NCI-H748 (cell line): ENCODE measurements at regions not wholly inside any gene's neighbourhood (a gene's known extent, or its start where the extent isn't known, plus 50 kb on each side); places are given as distances from the start of the nearest gene placed in this dataset.
"Not testable (repeated sequence)": the region's sequence is repeated elsewhere in the genome, so short reads cannot be mapped to it uniquely, and the experiment has no call there.

ENCODE experiments used
- DNase-seq: peaks from one replicate; lab custom pipeline; 2025; ENCODE audit not compliant: unreplicated experiment; lab: John Stamatoyannopoulos, UW

- not testable (repeated sequence) for DNase-seq
These were observed 271.1 kb downstream of the VRK1 start for GRCh38 chr14:97068293-97068692.

GRCh38 chr14:97070259-97070658 lies 273.1 kb downstream of the VRK1 start:
- DNase-seq, result no peak

DNA sequence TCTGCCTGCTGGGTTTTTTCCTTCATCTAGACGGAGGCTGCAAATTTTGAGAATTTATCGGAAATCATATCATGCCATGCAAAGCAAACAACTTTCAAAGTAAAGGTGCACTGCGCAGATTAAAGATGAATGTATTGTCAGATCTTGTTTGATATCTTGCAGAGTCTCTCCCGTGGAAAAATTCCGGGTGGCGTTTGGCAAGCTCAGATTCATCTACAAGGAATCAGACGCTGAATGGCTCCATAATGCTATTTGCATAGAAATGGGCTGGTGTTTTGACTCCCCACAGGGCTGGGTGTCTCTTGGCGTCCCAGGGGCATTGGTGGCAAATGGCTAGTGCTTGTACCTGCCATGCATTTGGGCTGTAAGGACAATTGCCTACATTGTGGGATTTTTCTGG lies 274.0 kb downstream of the VRK1 start:
- DNase-seq, result no peak

GRCh38 chr14:97073622-97074021 lies 276.4 kb downstream of the VRK1 start:
- DNase-seq, result no peak

GRCh38 chr14:97074456-97074855 lies 277.3 kb downstream of the VRK1 start:
- DNase-seq, result no peak

DNA sequence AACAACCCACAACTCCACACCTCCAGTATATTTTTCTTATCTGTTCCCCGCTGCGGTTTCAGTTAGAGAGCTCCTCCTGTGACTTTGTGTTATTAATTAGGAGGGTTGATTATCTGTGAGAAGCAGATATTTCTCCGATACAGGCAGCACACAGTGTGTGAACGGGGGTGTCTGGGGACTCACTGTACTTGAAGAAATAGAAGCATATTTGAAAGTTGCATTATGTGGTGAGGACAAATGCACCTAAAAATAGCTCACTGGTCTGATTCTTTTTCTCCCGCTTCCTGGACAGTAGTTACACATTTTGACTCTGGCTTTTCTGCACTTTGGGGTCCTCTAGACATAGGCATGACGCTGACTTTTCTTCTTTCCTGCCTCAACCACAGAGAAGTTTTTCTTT lies 277.7 kb downstream of the VRK1 start:
- DNase-seq, result no peak

DNA sequence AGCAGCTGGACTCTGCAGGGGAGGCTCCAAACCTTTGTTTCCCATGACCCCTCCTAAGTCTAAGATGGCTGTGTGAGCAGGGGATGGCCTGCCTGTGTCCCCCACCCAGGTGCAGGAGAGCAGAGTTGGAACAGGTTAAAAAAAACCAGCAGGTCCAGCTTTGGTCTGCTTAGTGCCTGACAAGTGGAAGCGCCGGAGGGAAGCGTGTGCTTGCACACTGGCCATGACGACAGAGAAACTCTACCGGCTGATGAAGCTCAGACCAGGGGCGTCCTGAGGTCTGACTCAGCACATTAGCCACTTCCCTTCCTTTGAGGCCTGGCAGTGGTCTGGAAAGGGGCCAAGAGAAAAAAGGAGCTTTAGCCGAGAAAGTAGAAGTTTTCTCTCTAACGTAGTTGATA lies 280.1 kb downstream of the VRK1 start:
- DNase-seq, result peak; percentile 34

DNA sequence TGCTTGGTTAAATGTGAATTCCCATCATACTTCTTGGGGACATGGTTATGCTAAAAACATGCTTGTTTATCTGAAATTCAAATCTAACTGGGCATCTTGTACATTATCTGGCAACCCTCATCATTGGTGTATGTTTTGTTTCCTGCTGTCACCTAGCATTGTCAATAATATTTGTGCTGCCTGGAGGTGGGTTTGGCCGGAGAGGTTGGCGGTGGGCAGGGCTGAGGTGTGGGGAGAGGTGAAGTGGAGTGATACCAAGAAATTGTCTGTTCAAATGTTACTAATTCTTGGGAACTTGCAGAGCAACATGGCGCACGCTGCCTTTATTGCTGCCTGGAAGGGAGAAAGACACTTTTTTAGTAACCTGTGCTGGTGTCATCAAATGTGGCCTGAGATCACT lies 280.5 kb downstream of the VRK1 start:
- no peak for DNase-seq

GRCh38 chr14:97080991-97081390 lies 283.8 kb downstream of the VRK1 start:
- no peak for DNase-seq

- DNase-seq, result peak; percentile 12
These were observed 298.1 kb downstream of the VRK1 start for GRCh38 chr14:97095269-97095668.

DNA sequence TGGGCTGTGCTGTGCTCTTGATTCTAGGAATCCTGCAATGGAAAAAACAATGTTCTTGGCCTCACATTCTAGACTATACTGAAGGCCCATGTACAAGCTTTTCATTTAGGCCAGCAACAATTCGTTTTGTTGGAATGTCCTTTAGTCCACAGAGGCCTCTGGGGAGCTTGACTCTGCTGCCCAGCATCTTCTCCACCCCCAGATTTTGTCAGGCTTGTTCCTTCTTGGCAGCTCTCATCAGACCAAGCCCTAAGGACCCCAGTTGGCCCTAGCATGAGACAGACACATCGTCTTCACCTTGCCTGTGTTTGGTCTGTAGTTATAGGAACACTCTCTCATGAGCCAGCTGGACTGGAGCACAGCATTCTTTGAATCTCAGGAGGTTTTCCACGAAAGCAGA lies 300.1 kb downstream of the VRK1 start:
- no peak for DNase-seq

DNA sequence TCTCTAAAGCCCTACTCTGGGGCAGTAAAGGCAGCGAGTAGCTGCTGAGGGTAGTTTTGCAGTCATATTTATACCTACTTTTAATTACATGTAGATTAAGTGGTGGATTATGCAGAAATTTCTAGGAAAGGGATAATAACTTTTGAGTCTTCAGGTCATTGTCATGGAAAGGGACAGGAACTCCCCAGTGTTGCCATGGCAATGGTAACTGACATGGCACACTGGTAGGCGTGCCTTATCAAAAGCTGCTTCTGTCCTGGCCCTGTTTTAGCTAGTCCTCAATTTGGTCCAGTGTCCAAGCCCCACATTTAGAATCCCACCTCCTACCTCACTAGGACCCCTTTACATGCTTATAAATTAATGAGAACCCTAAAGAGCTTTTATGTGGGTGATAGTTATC lies 303.1 kb downstream of the VRK1 start:
- DNase-seq, result peak; percentile 11

GRCh38 chr14:97101561-97101960 lies 304.4 kb downstream of the VRK1 start:
- DNase-seq, result no peak

GRCh38 chr14:97104029-97104428 lies 306.8 kb downstream of the VRK1 start:
- no peak for DNase-seq

- peak; percentile 63 for DNase-seq
These were observed 309.0 kb downstream of the VRK1 start for GRCh38 chr14:97106166-97106565.

DNA sequence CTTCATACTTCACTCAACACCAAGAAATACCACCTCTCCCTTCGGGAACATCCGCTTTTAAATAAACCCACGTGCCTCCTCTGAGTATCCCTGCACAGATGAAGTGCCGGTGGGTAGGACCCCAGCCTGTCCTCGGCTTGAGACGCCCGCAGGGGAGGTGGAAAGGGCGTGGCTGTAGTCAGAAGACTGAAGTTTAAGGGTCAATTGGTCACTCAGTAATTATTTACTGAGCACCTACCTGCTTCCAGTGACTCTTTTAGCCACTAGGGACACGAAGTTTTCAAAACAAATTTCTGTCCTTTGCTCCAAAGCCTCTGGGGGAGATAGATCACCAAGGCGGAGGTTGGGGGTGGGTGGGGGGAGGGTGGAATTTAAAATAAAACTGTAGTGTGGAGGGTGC lies 309.4 kb downstream of the VRK1 start:
- peak; percentile 63 for DNase-seq

DNA sequence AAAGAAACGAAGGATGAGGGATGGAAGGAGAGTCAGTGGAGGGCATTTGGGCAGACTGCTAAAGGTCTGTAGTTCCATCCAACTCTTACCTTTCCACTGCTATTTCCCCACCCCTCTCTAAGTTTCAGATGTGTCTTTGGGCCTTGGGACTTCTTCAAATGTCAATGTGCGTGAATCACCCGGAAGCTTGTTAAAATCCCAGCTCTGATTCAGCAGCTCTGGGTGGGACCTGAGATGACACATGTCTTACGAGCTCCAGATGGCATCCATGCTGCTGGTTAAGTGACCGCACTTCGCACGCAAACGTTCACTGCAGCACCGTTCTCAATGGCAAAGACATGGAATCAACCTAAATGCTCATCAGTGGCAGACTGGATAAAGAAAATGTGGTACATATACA lies 309.9 kb downstream of the VRK1 start:
- DNase-seq, result no peak

DNA sequence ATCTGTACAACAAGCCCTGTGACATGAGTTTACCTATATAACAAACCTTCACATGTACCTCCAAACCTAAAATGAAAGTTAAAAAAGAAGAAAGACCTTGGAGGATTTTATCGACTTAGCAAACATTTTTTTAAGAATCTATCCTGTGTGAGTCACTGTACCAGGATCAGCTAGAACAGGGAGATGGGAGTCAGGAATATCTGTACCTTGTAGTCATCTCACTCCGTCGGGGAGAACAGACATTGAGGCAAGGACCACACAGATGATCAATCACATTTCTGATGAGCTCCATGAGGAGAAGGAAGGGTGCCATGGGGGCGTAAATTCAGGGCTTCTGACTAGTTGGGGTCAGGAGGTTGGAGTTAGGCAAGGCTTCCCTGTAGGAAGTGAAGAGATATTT lies 310.6 kb downstream of the VRK1 start:
- no peak for DNase-seq

DNA sequence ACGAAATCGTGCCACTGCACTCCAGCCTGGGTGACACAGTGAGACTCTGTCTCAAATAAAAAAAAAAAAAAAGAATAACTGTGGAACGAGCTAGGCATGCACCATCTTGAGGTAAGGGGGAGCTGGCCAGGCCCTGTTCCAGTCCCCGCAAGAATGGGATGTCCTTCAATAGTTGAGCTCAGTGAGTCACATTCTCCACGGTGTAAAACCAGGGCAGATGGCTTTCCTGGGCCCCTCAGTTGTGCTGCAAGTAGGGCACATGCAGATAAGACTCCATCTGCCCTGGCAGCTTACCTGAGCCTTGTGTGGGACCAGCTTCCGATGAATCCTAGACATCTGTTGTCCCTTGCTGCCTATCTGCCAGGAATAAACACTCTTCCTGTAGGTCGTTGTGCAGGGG lies 312.1 kb downstream of the VRK1 start:
- no peak for DNase-seq

- no peak for DNase-seq
These were observed 316.2 kb downstream of the VRK1 start for GRCh38 chr14:97113339-97113738.

DNA sequence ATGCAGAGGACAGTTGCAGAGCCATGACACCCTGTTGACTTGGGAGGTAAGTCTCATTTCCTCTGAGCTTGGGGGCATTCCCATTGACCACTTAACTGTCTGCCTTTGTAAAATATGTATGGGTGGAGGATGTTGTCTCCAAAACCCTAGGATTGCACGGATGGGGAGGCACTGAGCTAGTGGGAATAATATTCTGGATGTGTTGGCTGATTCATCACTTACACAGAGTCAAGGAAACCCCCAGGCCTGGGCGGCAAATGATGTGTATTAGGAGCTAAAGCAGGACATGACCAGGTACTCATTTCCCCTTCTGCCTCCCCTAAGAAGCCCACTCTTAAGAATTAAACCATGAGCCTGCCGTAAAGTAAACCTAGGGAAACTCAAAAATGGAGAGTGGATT lies 319.4 kb downstream of the VRK1 start:
- DNase-seq, result no peak

DNA sequence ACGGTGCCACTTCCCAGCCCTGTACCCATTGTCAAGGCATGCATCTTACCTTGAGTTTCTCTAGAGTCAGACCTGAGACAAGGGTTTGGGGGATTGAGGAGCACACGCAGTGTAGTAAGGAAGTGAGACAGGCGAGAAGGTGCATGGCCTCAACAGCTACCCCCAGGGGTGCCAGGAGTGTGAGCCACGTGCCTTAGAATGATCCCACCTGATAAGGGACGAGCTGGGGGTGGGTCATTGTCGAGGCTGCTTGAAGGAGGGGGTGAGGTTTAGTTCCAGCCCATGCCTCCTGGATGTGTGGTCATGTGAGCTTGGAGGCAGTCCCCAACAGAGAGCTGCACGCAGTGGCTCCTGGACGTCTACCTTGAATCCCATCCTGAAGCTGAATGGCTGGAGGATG lies 320.5 kb downstream of the VRK1 start:
- no peak for DNase-seq

- DNase-seq, result no peak
These were observed 323.0 kb downstream of the VRK1 start for GRCh38 chr14:97120204-97120603.

DNA sequence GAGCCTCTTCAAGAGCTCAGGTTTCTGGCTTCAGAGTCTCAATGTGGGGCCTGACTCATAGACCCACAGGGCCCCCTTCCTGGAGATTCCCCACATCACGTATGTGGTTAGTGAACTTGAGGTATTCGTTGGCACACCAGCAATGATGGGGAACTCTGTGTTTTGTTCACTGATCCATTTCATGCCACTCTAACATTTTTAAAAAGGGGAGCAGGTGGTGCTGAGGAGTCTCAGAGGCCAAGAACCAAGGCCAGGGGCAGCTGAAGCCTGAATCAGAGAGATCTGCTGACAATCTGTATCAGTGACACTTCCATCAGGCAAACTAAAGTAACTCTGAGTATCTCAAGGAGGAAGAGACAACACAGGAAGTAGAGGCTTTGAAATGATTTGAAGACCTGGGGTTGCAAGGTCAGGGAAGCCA lies 323.4 kb downstream of the VRK1 start:
- no peak for DNase-seq
